Chondrocyte (in vitro differentiated cells): ENCODE measurements at regions not wholly inside any gene's neighbourhood (a gene's known extent, or its start where the extent isn't known, plus 50 kb on each side); places are given as distances from the start of the nearest gene placed in this dataset.

Experiments used
- DNase-seq: peaks from one replicate; pipeline ENCODE4 v3.0.0; 2021; ENCODE audit warnings: mixed read lengths, low spot score
- H3K27ac Mint-ChIP-seq: one replicate; pipeline ENCODE4 v1.8.0; 2021; ENCODE audit warnings: mild to moderate bottlenecking, moderate library complexity, mixed read lengths; ENCODE audit not compliant: unreplicated experiment
- H3K27me3 Mint-ChIP-seq: 2 replicates; pipeline ENCODE4 v1.8.0; 2021; ENCODE audit warnings: low read depth, mixed read lengths
- H3K36me3 Mint-ChIP-seq: 2 replicates; pipeline ENCODE4 v1.8.0; 2021; ENCODE audit warnings: low read depth, mixed read lengths
- H3K4me1 Mint-ChIP-seq: 2 replicates; pipeline ENCODE4 v1.8.0; 2021; ENCODE audit warnings: low read depth, mild to moderate bottlenecking, mixed read lengths
- H3K4me3 Mint-ChIP-seq: one replicate; pipeline ENCODE4 v1.8.0; 2021; ENCODE audit warnings: mild to moderate bottlenecking, moderate library complexity, mixed read lengths; ENCODE audit not compliant: unreplicated experiment
- H3K9me3 Mint-ChIP-seq: 2 replicates; pipeline ENCODE4 v1.8.0; 2021; ENCODE audit warnings: low read depth, mixed read lengths
- TF ChIP-seq, protein P1 (sequence below): fragments of 200-600 bp; sonication (generic); IDR thresholded peaks from 2 replicates; pipeline ENCODE4 v1.5.0; 2021; ENCODE audit warnings: antibody characterized with exemption, mild to moderate bottlenecking, moderate library complexity

DNA sequence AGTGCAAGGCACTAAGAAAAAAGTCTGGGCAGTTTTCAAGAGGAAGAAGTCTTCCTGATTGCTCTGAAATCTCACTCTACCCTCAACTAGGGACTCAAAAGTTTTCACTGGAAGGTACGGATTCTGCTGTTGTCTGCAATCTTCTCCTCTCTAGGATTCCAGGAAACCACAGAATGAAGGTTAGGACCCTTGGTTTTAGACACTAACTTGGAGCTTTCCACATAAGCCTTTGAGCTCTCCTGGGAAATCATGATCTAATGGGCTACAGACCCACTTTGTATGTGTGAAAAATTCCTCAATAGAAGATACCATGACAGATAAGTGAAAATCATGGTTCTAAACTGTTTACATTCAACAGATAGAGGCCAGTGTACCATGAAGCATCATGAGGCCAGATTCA lies 265.1 kb downstream of the PSAT1 start:
- Mint-ChIP-seq H3K9me3 (no peaks in the 10 kb centered on the region), H3K4me1 (peaks cover 16% of the 10 kb centered on the region), H3K4me3 (no peak overlapping the region), H3K27ac (no peak overlapping the region), H3K36me3 (no peaks in the 10 kb centered on the region), H3K27me3 (no peaks in the 10 kb centered on the region)
- TF ChIP-seq, protein P1, sequence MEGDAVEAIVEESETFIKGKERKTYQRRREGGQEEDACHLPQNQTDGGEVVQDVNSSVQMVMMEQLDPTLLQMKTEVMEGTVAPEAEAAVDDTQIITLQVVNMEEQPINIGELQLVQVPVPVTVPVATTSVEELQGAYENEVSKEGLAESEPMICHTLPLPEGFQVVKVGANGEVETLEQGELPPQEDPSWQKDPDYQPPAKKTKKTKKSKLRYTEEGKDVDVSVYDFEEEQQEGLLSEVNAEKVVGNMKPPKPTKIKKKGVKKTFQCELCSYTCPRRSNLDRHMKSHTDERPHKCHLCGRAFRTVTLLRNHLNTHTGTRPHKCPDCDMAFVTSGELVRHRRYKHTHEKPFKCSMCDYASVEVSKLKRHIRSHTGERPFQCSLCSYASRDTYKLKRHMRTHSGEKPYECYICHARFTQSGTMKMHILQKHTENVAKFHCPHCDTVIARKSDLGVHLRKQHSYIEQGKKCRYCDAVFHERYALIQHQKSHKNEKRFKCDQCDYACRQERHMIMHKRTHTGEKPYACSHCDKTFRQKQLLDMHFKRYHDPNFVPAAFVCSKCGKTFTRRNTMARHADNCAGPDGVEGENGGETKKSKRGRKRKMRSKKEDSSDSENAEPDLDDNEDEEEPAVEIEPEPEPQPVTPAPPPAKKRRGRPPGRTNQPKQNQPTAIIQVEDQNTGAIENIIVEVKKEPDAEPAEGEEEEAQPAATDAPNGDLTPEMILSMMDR = no peak
- no peak for DNase-seq

DNA sequence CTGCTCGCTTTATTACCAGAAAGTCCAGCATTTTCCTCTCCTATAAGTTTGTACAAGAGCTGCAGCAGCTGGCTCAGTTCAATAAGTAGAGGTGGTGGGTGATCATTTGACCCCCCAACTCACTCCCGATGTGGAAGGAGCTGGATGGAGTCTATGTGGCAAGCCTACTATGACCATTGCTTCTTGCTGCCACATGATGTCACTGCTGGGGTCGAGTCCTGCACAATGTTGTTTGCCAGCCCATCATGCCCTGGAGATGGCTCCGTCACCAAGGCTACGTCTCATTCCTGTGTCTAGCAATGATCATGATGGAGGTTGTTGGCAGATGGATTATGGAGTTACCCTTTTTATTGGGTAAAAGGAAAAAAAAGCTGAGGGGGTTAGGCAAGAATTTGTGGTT lies 266.3 kb downstream of the PSAT1 start:
- H3K9me3 Mint-ChIP-seq = no peaks in the 10 kb centered on the region
- H3K27me3 Mint-ChIP-seq = no peaks in the 10 kb centered on the region
- no peak overlapping the region for H3K4me3 Mint-ChIP-seq
- no peak overlapping the region for H3K27ac Mint-ChIP-seq
- TF ChIP-seq, protein P1 = no peak
- H3K36me3 Mint-ChIP-seq = no peaks in the 10 kb centered on the region
- no peak for DNase-seq
- H3K4me1 Mint-ChIP-seq = peaks cover 22% of the 10 kb centered on the region

DNA sequence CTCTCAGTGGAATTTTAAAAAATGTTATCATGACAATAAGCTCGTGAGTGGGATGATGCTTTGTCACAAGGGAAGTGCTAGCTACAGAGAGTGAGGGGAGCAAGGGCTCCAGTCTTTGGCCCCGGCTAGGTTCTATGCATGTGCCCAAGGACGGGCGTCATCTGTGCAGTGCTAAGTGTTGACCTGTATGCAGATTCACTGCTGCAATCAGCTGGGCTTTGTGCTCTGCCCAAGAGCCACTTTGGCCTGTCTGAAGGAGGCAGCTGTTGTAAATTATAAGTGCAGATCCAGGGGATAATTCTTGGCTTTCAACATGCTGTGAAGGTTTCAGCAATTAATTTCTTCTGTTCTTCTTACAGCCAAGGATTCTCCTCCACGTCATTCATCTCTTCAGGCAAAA lies 268.6 kb downstream of the PSAT1 start:
- no peaks in the 10 kb centered on the region for H3K27me3 Mint-ChIP-seq
- no peaks in the 10 kb centered on the region for H3K9me3 Mint-ChIP-seq
- no peak overlapping the region for H3K4me3 Mint-ChIP-seq
- TF ChIP-seq, protein P1 = no peak
- H3K27ac Mint-ChIP-seq = no peak overlapping the region
- no peak for DNase-seq
- H3K4me1 Mint-ChIP-seq = peaks cover 13% of the 10 kb centered on the region
- H3K36me3 Mint-ChIP-seq = no peaks in the 10 kb centered on the region

DNA sequence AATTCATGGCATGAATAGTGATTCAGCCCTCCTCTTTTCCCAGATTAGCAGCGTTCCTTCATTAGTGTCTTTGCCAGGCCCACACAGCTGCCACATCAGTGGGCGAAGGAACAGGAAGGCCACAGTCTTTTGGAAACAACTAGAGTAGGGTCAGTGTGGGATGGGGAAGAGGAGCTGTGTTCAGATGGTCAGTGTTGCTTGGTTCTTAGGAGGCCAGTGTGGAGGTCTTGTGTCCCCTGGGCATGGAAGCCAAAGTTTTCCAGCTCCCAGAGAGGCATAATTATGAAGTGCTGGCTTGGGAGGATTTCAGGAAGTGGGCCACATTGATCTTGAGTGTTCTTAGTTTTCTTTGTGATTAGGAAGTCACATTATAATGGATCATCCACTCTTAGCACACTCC lies 269.6 kb downstream of the PSAT1 start:
- Mint-ChIP-seq H3K4me1 (peaks cover 13% of the 10 kb centered on the region), H3K27me3 (no peaks in the 10 kb centered on the region), H3K4me3 (no peak overlapping the region), H3K36me3 (no peaks in the 10 kb centered on the region), H3K27ac (peak overlapping the region; percentile 24), H3K9me3 (no peaks in the 10 kb centered on the region)
- TF ChIP-seq, protein P1 = no peak
- no peak for DNase-seq

DNA sequence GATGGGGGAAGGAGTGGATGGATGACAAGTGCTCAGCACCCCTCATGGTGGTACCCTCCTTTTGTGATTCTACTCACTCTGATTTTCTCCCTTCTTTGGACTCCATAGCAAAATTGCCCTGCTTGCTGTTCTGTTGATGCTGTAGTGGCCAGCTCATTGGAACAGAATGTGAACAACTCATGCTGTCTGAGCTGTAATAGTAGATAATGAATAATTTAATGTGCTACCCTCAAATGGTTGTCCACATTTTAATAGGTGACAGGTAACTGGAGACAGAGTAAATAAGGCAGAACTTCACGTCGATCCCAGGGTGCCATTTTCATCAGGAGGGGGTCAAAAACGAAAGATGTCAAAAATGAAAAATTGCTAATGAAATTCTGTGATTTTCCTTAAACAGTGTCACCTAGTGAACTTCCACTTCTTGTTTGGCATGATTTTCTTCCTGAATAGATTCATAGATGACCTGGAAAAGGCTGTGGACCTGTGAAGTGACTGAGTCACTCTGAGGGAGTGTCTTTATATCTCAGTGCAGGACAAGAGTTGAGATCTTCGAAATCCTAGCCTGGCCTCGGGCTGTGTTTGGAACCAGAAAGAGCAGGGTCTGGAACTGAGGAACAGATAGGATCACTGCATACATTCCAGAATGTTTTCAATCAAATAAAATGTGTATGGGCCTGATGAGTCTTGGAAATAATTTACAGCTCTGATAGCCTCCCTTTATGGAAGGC lies 270.2 kb downstream of the PSAT1 start:
- H3K4me3 Mint-ChIP-seq = no peak overlapping the region
- TF ChIP-seq, protein P1 = no peak
- H3K27ac Mint-ChIP-seq = peak overlapping the region; percentile 67
- no peaks in the 10 kb centered on the region for H3K9me3 Mint-ChIP-seq
- H3K27me3 Mint-ChIP-seq = no peaks in the 10 kb centered on the region
- H3K4me1 Mint-ChIP-seq = peaks cover 13% of the 10 kb centered on the region
- no peaks in the 10 kb centered on the region for H3K36me3 Mint-ChIP-seq
- DNase-seq = no peak
